ENCODE measurements at regions not wholly inside any gene's neighbourhood (a gene's known extent, or its start where the extent isn't known, plus 50 kb on each side); places are given as distances from the start of the nearest gene placed in this dataset.

- H3K9me3 Mint-ChIP-seq: no peaks in the 10 kb centered on the region
- no peak overlapping the region for H3K4me3 Mint-ChIP-seq
- no peaks in the 10 kb centered on the region for H3K27me3 Mint-ChIP-seq
- no peaks in the 10 kb centered on the region for H3K36me3 Mint-ChIP-seq (ENCODE audit: low read depth)
- DNase-seq: no peak
- H3K4me1 Mint-ChIP-seq (ENCODE audit: low read depth): peaks cover 21% of the 10 kb centered on the region
- no peak overlapping the region for H3K27ac Mint-ChIP-seq
Observed at GRCh38 chr2:207244971-207245925, 79.5 kb upstream of the KLF7 start.

GRCh38 chr2:207248702-207249377 lies 83.1 kb upstream of the KLF7 start:
- Mint-ChIP-seq H3K9me3 (no peaks in the 10 kb centered on the region), H3K27me3 (peaks cover 3% of the 10 kb centered on the region), H3K4me3 (no peak overlapping the region), H3K4me1 (ENCODE audit: low read depth) (peaks cover 27% of the 10 kb centered on the region), H3K36me3 (ENCODE audit: low read depth) (no peaks in the 10 kb centered on the region), H3K27ac (no peak overlapping the region)
- no peak for DNase-seq

GRCh38 chr2:207251022-207251421 lies 85.3 kb upstream of the KLF7 start:
- H3K36me3 Mint-ChIP-seq (ENCODE audit: low read depth): no peaks in the 10 kb centered on the region
- H3K27ac Mint-ChIP-seq: no peak overlapping the region
- no peak for DNase-seq
- peaks cover 6% of the 10 kb centered on the region for H3K27me3 Mint-ChIP-seq
- H3K4me1 Mint-ChIP-seq (ENCODE audit: low read depth): peaks cover 34% of the 10 kb centered on the region
- no peak overlapping the region for H3K4me3 Mint-ChIP-seq
- no peaks in the 10 kb centered on the region for H3K9me3 Mint-ChIP-seq

- Mint-ChIP-seq H3K4me3 (no peak overlapping the region), H3K9me3 (no peaks in the 10 kb centered on the region), H3K36me3 (ENCODE audit: low read depth) (no peaks in the 10 kb centered on the region), H3K27me3 (peaks cover 6% of the 10 kb centered on the region), H3K4me1 (ENCODE audit: low read depth) (peaks cover 34% of the 10 kb centered on the region), H3K27ac (peak overlapping the region; percentile 16)
- DNase-seq: no peak
Observed at GRCh38 chr2:207251573-207252192, 85.9 kb upstream of the KLF7 start.

GRCh38 chr2:207252416-207252815 lies 86.7 kb upstream of the KLF7 start:
- Mint-ChIP-seq H3K36me3 (ENCODE audit: low read depth) (no peaks in the 10 kb centered on the region), H3K9me3 (no peaks in the 10 kb centered on the region), H3K4me3 (no peak overlapping the region), H3K27me3 (peaks cover 6% of the 10 kb centered on the region), H3K4me1 (ENCODE audit: low read depth) (peaks cover 34% of the 10 kb centered on the region), H3K27ac (peak overlapping the region; percentile 16)
- no peak for DNase-seq

GRCh38 chr2:207252979-207253645 lies 87.4 kb upstream of the KLF7 start:
- H3K27me3 Mint-ChIP-seq: peaks cover 6% of the 10 kb centered on the region
- H3K4me1 Mint-ChIP-seq (ENCODE audit: low read depth): peaks cover 34% of the 10 kb centered on the region
- H3K27ac Mint-ChIP-seq: no peak overlapping the region
- H3K4me3 Mint-ChIP-seq: no peak overlapping the region
- no peaks in the 10 kb centered on the region for H3K36me3 Mint-ChIP-seq (ENCODE audit: low read depth)
- no peaks in the 10 kb centered on the region for H3K9me3 Mint-ChIP-seq
- DNase-seq: no peak

- no peak overlapping the region for H3K4me3 Mint-ChIP-seq
- no peak overlapping the region for H3K27ac Mint-ChIP-seq
- H3K27me3 Mint-ChIP-seq: peaks cover 6% of the 10 kb centered on the region
- DNase-seq: no peak
- H3K4me1 Mint-ChIP-seq (ENCODE audit: low read depth): peaks cover 33% of the 10 kb centered on the region
- no peaks in the 10 kb centered on the region for H3K36me3 Mint-ChIP-seq (ENCODE audit: low read depth)
- H3K9me3 Mint-ChIP-seq: no peaks in the 10 kb centered on the region
Observed at GRCh38 chr2:207253666-207254345, 88.1 kb upstream of the KLF7 start.

- Mint-ChIP-seq H3K4me1 (ENCODE audit: low read depth) (peaks cover 28% of the 10 kb centered on the region), H3K36me3 (ENCODE audit: low read depth) (no peaks in the 10 kb centered on the region), H3K4me3 (no peak overlapping the region), H3K9me3 (no peaks in the 10 kb centered on the region), H3K27ac (no peak overlapping the region), H3K27me3 (peaks cover 6% of the 10 kb centered on the region)
- DNase-seq: no peak
Observed at GRCh38 chr2:207254591-207255464, 89.1 kb upstream of the KLF7 start.

GRCh38 chr2:207255565-207256470 lies 90.1 kb upstream of the KLF7 start:
- no peak for DNase-seq
- no peaks in the 10 kb centered on the region for H3K36me3 Mint-ChIP-seq (ENCODE audit: low read depth)
- peaks cover 6% of the 10 kb centered on the region for H3K27me3 Mint-ChIP-seq
- H3K9me3 Mint-ChIP-seq: no peaks in the 10 kb centered on the region
- peaks cover 24% of the 10 kb centered on the region for H3K4me1 Mint-ChIP-seq (ENCODE audit: low read depth)
- H3K27ac Mint-ChIP-seq: no peak overlapping the region
- H3K4me3 Mint-ChIP-seq: no peak overlapping the region

- Mint-ChIP-seq H3K4me3 (no peak overlapping the region), H3K27ac (no peak overlapping the region), H3K4me1 (ENCODE audit: low read depth) (peaks cover 21% of the 10 kb centered on the region), H3K27me3 (peaks cover 6% of the 10 kb centered on the region), H3K36me3 (ENCODE audit: low read depth) (no peaks in the 10 kb centered on the region), H3K9me3 (no peaks in the 10 kb centered on the region)
- no peak for DNase-seq
Observed at GRCh38 chr2:207256476-207257207, 90.9 kb upstream of the KLF7 start.

GRCh38 chr2:207257251-207258250 lies 91.8 kb upstream of the KLF7 start:
- Mint-ChIP-seq H3K27ac (no peak overlapping the region), H3K9me3 (no peaks in the 10 kb centered on the region), H3K36me3 (ENCODE audit: low read depth) (no peaks in the 10 kb centered on the region), H3K27me3 (peaks cover 6% of the 10 kb centered on the region), H3K4me1 (ENCODE audit: low read depth) (peaks cover 11% of the 10 kb centered on the region), H3K4me3 (no peak overlapping the region)
- DNase-seq: no peak

All from activated T-cell treated with anti-CD3 and anti-CD28 coated beads, Interleukin-2, amount 50 U/mL, for 24 hours (primary cell).